Activated CD8-positive, alpha-beta memory T cell treated with anti-CD3 and anti-CD28 coated beads, Interleukin-2, amount 50 U/mL, for 48 hours (primary cell): ENCODE measurements at regions not wholly inside any gene's neighbourhood (a gene's known extent, or its start where the extent isn't known, plus 50 kb on each side); places are given as distances from the start of the nearest gene placed in this dataset.

ENCODE experiments used
- DNase-seq: peaks from one replicate; pipeline ENCODE4 v3.0.0-alpha.2; 2020

GRCh38 chr1:239803781-239804180 is 287.9 kb upstream of the FMN2 start:
- no peak for DNase-seq

- no peak for DNase-seq
These were observed 287.4 kb upstream of the FMN2 start for GRCh38 chr1:239804266-239804665.

- no peak for DNase-seq
These were observed 286.6 kb upstream of the FMN2 start for GRCh38 chr1:239805042-239805441.

- no peak for DNase-seq
These were observed 285.6 kb upstream of the FMN2 start for GRCh38 chr1:239805851-239806772.

GRCh38 chr1:239806897-239807296 is 284.8 kb upstream of the FMN2 start:
- DNase-seq: no peak

- DNase-seq: no peak
These were observed 284.3 kb upstream of the FMN2 start for GRCh38 chr1:239807361-239807760.

GRCh38 chr1:239810061-239810481 is 281.6 kb upstream of the FMN2 start:
- no peak for DNase-seq

- no peak for DNase-seq
These were observed 280.3 kb upstream of the FMN2 start for GRCh38 chr1:239811211-239811885.

- no peak for DNase-seq
These were observed 279.1 kb upstream of the FMN2 start for GRCh38 chr1:239812580-239812979.

- no peak for DNase-seq
These were observed 277.3 kb upstream of the FMN2 start for GRCh38 chr1:239814306-239814881.

- DNase-seq: no peak
These were observed 276.6 kb upstream of the FMN2 start for GRCh38 chr1:239815074-239815473.

GRCh38 chr1:239816081-239816782 is 275.5 kb upstream of the FMN2 start:
- DNase-seq: no peak

- DNase-seq: no peak
These were observed 274.4 kb upstream of the FMN2 start for GRCh38 chr1:239817276-239817675.

GRCh38 chr1:239817801-239818200 is 273.9 kb upstream of the FMN2 start:
- DNase-seq: no peak

- DNase-seq: no peak
These were observed 272.6 kb upstream of the FMN2 start for GRCh38 chr1:239819096-239819495.

GRCh38 chr1:239819756-239820250 is 271.9 kb upstream of the FMN2 start:
- no peak for DNase-seq

GRCh38 chr1:239823852-239824251 is 267.8 kb upstream of the FMN2 start:
- DNase-seq: no peak

- DNase-seq: no peak
These were observed 265.5 kb upstream of the FMN2 start for GRCh38 chr1:239826211-239826610.

GRCh38 chr1:239826736-239827135 is 264.9 kb upstream of the FMN2 start:
- no peak for DNase-seq

- no peak for DNase-seq
These were observed 262.1 kb upstream of the FMN2 start for GRCh38 chr1:239829535-239829934.

- DNase-seq: no peak
These were observed 259.9 kb upstream of the FMN2 start for GRCh38 chr1:239831577-239832355.

GRCh38 chr1:239833723-239834122 is 258.0 kb upstream of the FMN2 start:
- DNase-seq: no peak
